MM.1S (cell line): ENCODE measurements at regions not wholly inside any gene's neighbourhood (a gene's known extent, or its start where the extent isn't known, plus 50 kb on each side); places are given as distances from the start of the nearest gene placed in this dataset.

Experiments
- CTCF ChIP-seq: fragments of 300-600 bp; sonication (generic); IDR thresholded peaks from 2 replicates; pipeline ENCODE4 v1.5.1; 2016; ENCODE audit warnings: antibody characterized with exemption, low read length, mixed read lengths
- EZH2phosphoT487 ChIP-seq: fragments of 300-600 bp; sonication (generic); IDR thresholded peaks from 2 replicates; pipeline ENCODE4 v1.6.1; 2018; ENCODE audit warnings: antibody characterized with exemption, low read length

- TF ChIP-seq CTCF (no peak), EZH2phosphoT487 (no peak)
Measured at GRCh38 chr2:160783474-160783873, 289.9 kb upstream of the RBMS1 start.
